ENCODE measurements at regions not wholly inside any gene's neighbourhood (a gene's known extent, or its start where the extent isn't known, plus 50 kb on each side); places are given as distances from the start of the nearest gene placed in this dataset.

DNA sequence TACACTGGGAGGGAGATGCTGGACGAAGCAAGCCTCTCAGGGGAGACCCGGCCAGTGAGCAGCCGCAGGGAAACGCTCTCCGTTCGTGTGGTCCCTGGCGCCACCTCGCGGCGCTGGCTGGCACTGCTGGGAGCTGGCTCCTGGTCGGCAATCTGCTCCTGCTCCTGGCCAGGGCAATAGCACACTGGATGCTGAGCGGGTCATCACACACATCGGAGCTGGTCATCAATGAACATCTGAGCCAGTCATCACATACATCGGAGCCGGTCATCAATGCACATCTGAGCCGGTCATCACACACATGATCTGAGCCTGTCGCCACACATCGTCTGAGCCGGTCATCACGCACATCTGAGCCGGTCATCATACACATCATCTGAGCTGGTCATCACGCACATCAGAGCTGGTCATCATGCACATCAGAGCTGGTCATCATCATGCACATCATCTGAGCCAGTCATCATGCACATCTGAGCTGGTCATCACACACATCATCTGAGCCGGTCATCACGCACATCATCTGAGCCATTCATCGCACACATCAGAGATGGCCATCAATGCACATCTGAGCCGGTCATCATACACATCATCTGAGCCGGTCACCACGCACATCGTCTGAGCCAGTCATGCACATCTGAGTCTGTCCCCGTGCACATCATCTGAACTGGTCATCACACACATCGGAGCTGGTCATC lies 217.3 kb downstream of the RBFOX3 start:
- peak; percentile 29 to 88 for DNase-seq

DNA sequence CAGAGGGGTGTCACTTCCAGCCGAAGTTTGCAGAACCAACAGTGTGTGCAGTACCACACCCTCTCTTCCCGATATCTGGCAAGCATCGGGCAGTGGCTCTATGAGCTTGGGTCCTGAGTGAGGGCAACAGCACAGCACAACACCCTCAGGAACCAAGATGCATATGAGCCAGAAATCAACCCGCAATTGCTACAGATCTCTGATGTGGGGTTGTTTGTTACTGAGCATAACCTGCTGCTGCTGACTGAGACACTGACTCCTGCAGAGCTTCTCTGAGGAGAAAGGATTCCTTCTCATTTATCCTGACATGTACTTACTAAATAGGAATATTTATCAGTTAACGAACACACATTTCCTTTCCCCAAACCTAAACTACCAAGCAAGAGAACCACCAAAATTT lies 218.3 kb downstream of the RBFOX3 start:
- no peak for DNase-seq

DNA sequence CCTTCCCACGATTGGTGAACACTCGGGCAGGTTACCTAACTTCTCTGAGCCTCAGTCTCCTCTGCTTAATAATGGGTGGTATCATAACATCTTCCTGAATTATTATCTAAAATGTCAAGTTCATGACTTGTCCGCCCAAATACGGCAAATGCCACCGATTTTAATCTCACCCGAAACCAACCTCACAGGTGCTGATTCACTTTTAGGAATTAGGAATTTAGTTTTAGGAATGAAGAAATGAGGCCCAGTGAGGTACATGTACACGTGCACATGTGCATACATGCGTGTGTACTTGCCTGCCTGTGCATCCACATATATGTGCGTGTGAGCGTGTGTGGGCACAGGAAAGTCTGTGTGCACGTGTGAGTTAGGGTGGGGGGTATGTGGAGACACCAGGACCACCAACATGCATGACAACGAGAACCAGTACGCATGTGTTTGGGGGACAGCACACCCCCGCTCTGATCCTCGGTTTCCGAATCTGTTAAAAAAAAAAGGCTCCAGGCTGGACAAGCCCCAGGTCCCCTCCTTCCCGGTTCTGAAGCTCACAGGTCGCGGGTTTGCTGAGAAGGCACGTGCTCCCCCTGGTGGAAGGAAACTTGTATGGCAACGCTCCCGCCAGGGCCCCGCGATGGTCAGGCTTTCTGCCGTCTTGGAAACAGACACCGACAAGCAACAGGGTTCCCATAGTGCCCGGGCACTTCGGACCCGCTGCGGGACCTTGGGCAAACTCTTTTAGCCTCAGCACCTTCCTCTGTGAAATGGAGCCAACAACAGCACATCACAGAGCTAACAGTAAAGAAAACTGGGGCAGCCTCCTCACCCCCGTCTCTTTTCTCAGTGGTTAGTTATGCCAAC lies 219.2 kb downstream of the RBFOX3 start:
- peak; percentile 53 to 87 for DNase-seq

- DNase-seq: no peak
These were observed 221.0 kb downstream of the RBFOX3 start for GRCh38 chr17:79389896-79390295.

- DNase-seq: peak; percentile 63 to 69
These were observed 222.1 kb downstream of the RBFOX3 start for GRCh38 chr17:79388556-79389295.

DNA sequence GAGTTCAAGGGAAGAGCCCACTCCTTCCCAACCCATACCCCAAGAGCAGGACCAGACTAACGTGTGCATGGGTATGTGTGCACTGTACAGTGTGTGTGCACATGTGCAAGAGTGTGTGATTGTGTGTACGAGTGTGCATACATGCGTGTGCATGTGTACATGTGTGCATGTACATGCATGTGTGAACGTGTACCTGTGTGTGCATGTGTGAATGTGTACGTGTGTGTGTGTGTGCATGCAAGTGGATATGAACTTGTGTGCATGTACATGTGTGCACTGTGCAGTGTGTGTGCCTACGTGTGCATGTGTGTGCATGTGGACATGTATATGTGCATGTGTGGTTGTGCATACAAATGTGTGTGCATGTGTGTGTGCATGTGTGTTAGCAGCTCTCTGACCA lies 223.1 kb downstream of the RBFOX3 start:
- no peak for DNase-seq

DNA sequence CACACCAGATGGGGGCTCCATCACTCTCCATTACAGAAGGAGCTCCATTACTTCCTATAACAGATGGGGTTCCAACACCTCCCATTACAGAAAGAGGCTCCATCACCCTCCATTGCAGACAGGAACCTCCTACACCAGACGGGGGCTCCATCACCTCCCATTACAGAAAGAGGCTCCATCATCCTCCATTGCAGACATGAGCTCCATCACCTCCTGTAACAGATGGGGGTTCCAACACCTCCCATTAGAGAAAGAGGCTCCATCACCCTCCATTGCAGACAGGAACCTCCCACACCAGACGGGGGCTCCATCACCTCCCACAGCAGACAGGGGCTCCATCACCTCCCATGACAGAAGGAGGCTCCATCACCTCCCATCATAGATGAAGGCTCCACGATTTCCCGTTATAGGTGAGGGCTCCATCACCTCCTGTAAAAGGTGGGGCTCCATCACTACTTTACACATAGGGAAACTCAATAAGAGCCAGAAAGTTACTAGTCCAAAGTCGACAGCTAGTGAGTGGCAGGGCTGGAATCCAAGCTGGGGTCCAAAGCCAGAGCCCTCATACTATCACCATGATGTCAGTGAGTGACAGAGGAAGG lies 224.8 kb downstream of the RBFOX3 start:
- DNase-seq: no peak

DNA sequence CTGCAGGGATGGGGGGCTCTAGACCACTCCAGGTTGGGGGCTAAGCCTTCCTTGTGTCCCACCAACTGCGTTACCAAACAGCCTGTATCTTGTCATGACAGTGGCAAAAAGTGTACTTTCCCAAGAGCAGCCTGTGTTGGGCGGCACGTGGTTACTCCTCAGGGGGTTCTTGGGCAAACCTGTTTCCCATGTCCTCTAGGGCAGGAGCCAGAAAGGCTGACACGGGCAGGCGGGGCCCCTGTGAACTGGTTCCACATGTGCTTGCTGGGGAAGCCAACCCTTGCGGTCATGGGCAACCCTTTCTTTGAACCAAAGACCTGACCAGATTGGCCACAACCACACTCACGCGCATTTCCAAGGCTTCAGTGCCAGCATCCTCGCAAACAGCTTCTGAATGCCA lies 228.5 kb downstream of the RBFOX3 start:
- DNase-seq: no peak

- no peak for DNase-seq
These were observed 231.0 kb downstream of the RBFOX3 start for GRCh38 chr17:79379700-79380445.

- DNase-seq: no peak
These were observed 233.5 kb downstream of the RBFOX3 start for GRCh38 chr17:79377230-79377786.

DNA sequence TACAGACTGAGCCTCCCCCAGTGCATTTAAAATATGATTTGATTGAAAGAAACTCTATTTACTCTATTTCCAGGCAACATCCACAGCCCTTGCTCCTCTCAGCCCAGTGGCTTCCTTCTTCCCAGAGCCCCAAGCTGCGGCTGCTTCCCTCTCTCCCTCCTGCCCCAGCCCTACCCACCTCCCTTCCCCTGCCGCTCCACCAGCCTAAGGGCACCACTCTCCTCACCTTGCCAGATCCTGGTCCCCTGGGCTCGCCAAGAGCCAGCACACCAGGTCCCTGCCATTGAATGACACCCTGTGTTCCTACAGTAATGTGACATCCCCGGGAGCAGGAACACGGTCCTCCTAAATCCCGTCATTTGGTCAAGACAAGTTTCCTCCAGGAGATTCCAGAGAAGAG lies 236.0 kb downstream of the RBFOX3 start:
- DNase-seq: no peak

DNA sequence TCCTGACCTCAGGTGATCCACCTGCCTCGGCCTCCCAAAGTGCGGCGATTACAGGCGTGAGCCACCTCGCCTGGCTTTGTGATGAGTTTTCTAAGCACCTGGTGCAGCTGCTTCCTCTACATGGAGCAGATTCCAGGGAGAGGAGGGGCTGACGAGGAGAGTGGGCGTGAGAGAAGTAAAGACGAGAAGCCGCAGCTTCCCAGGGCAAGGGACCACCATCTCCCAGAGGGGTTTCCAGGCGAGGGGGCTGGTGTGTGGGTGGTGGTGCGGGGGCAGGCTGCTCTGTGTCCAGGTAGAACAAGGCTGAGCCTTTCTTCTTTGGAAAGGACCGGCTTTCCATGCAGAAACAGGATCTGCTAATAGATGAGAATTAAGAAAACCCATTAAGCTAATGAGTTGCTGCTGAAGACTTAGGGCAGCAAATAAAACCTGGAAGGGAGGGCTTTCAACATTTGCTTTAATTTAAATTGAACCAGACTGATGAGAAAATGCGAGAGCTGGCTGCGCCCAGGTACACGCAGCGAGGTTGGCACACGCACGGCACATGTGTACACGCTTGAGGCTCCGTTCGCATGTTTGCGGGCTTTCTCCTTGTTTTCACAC lies 236.7 kb downstream of the RBFOX3 start:
- no peak for DNase-seq

DNA sequence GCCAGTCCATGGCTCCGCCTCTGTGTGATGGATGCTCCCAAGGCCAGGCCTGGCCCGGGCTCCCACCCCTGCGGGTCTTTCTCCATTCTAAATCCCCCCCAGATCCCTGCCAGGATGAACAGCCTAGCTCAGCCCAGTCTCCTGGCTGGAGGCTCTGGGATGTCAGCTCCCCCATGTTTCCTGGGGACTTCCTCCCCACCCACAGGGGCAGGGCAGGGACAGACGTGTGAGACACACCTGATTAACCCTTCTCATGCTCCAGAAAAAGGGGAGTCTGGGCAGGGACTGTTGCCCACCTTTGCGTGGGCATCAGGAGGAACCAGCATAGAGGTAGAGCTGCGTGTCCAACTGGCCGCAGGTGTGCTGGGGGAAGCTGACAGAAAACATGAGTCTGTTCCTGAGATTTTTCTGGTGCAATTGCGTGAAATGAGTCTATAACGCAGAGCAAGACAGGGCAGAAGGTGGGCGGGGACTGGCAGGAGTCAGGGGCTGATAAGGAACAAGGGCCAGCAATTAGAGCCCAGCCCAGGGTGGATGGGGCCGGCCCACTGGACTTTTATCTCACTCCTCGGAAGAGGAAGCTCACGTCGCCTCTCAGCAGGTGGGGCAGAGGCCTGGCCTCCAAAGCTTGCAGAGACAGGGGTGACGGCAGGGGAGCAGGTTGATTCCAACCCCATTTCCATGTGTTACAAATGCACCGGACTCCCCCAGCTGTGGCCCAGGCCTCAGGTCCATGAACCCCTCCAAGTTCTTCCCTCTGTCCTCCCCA lies 238.2 kb downstream of the RBFOX3 start:
- DNase-seq: no peak

- DNase-seq: no peak
These were observed 238.9 kb downstream of the RBFOX3 start for GRCh38 chr17:79371984-79372383.

DNA sequence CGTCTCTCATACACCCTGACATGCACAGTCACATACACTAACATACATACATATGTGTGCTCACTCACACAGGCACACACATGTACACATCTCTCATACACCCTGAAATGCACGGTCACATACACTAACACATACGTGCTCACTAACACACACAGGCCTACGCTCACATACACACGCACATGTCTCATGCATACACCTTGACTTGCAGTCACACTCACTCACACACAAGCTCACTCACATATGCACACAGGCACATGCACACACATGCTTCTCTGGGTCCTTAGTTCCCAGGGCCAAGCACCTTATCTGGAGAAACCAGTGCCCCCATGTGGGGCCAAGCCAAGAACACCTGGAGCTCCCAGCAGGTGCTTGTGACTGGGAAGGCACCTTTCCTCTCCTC lies 240.3 kb downstream of the RBFOX3 start:
- DNase-seq: no peak

DNA sequence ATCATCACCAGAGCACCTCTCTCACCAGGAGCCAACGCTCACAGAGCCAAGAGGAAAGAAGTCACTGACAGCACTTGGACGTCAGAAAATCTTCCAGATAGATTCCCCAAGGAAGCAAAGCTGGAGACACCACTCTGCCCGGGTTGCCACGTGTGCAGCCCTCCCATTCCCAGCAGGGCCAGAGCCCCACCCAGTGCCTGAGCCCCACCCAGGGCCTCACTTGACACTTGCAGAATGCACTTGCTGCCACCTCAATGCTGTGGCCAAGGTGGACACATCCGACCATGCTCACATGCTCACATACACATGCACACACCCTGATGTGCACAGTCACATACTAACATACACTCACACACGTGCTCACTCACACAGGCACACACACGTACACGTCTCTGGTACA lies 240.7 kb downstream of the RBFOX3 start:
- DNase-seq: no peak

- DNase-seq: no peak
These were observed 241.3 kb downstream of the RBFOX3 start for GRCh38 chr17:79369532-79369931.

GRCh38 chr17:79369001-79369400 lies 241.8 kb downstream of the RBFOX3 start:
- no peak for DNase-seq

DNA sequence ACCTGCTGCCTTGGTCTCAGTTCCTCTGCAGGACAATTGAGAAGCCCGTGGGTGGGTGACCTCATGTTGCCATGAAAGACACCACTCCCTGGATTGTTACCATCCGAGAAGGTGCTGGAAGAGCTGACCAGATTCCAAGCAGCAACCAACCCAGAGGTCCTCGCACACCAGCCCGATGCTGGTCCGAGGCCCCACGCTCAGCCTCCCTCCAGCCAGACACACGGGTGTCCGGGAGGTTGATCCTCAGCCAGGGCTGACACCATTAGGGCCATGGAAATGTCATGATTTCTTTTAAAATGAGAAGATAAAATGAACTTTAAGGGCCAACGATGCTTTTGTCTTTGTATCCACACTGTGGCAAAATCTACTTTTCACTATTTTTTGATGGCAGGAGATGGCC lies 242.3 kb downstream of the RBFOX3 start:
- DNase-seq: no peak

- DNase-seq: no peak
These were observed 243.8 kb downstream of the RBFOX3 start for GRCh38 chr17:79366988-79367571.
